ENCODE measurements at regions not wholly inside any gene's neighbourhood (a gene's known extent, or its start where the extent isn't known, plus 50 kb on each side); places are given as distances from the start of the nearest gene placed in this dataset.

DNA sequence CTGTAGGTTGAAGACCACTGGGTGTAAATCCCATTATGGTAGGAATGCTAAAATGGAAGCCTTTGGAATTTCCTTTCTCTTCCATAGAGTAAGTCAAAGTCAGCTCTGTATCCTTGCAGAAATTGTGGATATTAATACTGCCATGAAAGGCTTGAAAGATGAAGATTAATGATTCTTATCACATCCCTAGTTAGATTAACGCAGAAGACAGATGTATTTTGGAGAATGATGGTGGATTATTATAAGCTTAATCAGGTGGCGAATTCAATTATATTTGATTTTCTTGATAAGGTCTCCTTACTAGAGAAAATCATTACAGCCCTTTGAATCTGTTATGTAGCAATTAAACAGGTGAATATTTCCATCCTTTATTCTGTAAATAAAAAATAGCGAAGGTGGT lies 270.1 kb downstream of the PHF14 start:
- intact Hi-C loops (cut with DNase I) = no loop called here
- 95 to 98% (median 97%) methylated on average over 3 of the region's 3 CpGs for WGBS, 3 donors

DNA sequence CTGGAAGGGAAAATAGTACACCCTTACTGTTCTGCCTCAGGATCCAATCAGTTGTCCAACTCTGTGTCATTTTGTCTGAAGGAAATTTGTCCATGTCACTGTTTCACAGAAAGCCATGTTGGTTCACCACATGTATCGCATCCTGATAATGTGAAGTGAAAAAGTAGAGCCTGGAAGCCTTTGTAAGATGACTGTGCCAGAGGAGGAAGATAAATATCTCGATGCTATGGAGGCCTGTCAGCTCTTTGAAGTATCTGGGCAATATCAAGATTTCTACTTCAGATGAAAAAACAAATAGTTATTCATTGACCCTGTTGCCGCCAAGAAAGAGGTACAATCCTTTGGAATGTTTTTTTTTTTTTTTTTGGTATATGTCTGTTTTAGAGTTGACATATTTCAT lies 270.5 kb downstream of the PHF14 start:
- 91 to 94% (median 92%) methylated on average over 3 of the region's 3 CpGs for WGBS, 3 donors
- TF ChIP-seq, protein P1, sequence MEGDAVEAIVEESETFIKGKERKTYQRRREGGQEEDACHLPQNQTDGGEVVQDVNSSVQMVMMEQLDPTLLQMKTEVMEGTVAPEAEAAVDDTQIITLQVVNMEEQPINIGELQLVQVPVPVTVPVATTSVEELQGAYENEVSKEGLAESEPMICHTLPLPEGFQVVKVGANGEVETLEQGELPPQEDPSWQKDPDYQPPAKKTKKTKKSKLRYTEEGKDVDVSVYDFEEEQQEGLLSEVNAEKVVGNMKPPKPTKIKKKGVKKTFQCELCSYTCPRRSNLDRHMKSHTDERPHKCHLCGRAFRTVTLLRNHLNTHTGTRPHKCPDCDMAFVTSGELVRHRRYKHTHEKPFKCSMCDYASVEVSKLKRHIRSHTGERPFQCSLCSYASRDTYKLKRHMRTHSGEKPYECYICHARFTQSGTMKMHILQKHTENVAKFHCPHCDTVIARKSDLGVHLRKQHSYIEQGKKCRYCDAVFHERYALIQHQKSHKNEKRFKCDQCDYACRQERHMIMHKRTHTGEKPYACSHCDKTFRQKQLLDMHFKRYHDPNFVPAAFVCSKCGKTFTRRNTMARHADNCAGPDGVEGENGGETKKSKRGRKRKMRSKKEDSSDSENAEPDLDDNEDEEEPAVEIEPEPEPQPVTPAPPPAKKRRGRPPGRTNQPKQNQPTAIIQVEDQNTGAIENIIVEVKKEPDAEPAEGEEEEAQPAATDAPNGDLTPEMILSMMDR (IDR thresholded peaks at IDR 0.05) = no peak
- intact Hi-C loops (cut with DNase I) = no loop called here
- ATAC-seq (no peak), DNase-seq (no peak)
- Histone ChIP-seq H3K9me3 (no peaks in the 10 kb centered on the region), H3K4me3 (no peak overlapping the region), H3K27me3 (ENCODE audit: insufficient read depth in 3 of 3, low read length in 2 of 3) (no peaks in the 10 kb centered on the region), H3K27ac (no peak overlapping the region), H3K36me3 (ENCODE audit: insufficient read depth in 1 of 2, low read depth in 1 of 2) (no peaks in the 10 kb centered on the region), H3K4me1 (no peaks in the 10 kb centered on the region)

More for the DNA sequence above, 270.1 kb downstream of the PHF14 start:
- Histone ChIP-seq H3K4me1 (no peaks in the 10 kb centered on the region), H3K36me3 (ENCODE audit: insufficient read depth in 1 of 2, low read depth in 1 of 2) (no peaks in the 10 kb centered on the region), H3K9me3 (no peaks in the 10 kb centered on the region), H3K4me3 (no peak overlapping the region), H3K27me3 (ENCODE audit: insufficient read depth in 3 of 3, low read length in 2 of 3) (no peaks in the 10 kb centered on the region), H3K27ac (no peak overlapping the region)
- TF ChIP-seq, protein P1 (IDR thresholded peaks at IDR 0.05) = no peak
- ATAC-seq (no peak), DNase-seq (no peak)

DNA sequence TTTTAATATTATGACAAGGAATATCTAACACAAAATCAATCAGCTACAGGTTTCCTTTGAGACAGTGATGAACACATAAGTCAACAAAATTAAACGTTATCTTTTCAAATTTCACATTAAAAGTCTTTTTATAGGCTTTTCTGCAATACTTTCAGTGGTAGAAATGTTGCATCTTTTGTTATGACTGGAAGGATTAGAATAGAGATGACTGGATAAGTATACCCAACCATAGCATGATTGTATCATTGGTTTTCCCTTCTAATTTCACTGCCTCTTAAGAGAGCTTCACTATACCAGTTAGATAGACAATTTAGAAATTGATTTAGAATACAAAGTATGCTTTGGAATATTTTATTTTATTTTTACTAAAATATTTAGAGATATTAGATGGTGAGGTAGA lies 273.9 kb downstream of the PHF14 start:
- Histone ChIP-seq H3K27me3 (ENCODE audit: insufficient read depth in 3 of 3, low read length in 2 of 3) (no peaks in the 10 kb centered on the region), H3K4me1 (no peaks in the 10 kb centered on the region), H3K27ac (no peak overlapping the region), H3K9me3 (no peaks in the 10 kb centered on the region), H3K36me3 (ENCODE audit: insufficient read depth in 1 of 2, low read depth in 1 of 2) (no peaks in the 10 kb centered on the region), H3K4me3 (no peak overlapping the region)
- TF ChIP-seq, protein P1 (IDR thresholded peaks at IDR 0.05) = no peak
- WGBS, 3 donors = 44 to 54% (median 54%) methylated on average over 1 of the region's 1 CpG
- intact Hi-C loops (cut with DNase I) = no loop called here
- ATAC-seq (no peak), DNase-seq (no peak)

DNA sequence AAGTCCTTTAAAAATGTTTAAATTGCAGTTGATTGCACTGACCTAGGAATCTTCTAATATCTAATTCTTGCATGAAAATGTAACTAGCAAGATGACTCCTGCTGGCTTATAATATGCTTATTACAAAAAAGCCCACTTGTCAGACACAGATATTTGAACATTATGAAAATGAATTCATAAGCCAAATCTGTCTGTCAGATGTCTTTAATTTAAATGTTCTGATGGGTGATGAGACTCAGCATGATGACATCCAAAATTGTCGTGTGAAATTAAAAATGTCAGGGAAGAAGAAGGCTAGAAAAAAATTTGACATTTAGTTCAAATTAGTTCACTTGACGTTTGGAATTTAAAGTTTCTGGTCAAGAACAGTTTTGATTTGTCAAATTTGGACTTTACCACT lies 277.8 kb downstream of the PHF14 start:
- no peaks in the 10 kb centered on the region for H3K4me1 ChIP-seq
- 52 to 80% (median 55%) methylated on average over 2 of the region's 2 CpGs for WGBS, 3 donors
- intact Hi-C loops (cut with DNase I) = no loop called here

More for the DNA sequence above, 277.8 kb downstream of the PHF14 start:
- H3K27ac ChIP-seq = no peak overlapping the region
- no peaks in the 10 kb centered on the region for H3K27me3 ChIP-seq (ENCODE audit: insufficient read depth in 3 of 3, low read length in 2 of 3)
- no peaks in the 10 kb centered on the region for H3K36me3 ChIP-seq (ENCODE audit: insufficient read depth in 1 of 2, low read depth in 1 of 2)
- H3K4me3 ChIP-seq = no peak overlapping the region
- TF ChIP-seq, protein P1 (IDR thresholded peaks at IDR 0.05) = no peak
- no peaks in the 10 kb centered on the region for H3K9me3 ChIP-seq
- ATAC-seq (no peak), DNase-seq (no peak)

Data from psoas muscle (tissue), 7 donors.